ENCODE measurements at regions not wholly inside any gene's neighbourhood (a gene's known extent, or its start where the extent isn't known, plus 50 kb on each side); places are given as distances from the start of the nearest gene placed in this dataset.

DNA sequence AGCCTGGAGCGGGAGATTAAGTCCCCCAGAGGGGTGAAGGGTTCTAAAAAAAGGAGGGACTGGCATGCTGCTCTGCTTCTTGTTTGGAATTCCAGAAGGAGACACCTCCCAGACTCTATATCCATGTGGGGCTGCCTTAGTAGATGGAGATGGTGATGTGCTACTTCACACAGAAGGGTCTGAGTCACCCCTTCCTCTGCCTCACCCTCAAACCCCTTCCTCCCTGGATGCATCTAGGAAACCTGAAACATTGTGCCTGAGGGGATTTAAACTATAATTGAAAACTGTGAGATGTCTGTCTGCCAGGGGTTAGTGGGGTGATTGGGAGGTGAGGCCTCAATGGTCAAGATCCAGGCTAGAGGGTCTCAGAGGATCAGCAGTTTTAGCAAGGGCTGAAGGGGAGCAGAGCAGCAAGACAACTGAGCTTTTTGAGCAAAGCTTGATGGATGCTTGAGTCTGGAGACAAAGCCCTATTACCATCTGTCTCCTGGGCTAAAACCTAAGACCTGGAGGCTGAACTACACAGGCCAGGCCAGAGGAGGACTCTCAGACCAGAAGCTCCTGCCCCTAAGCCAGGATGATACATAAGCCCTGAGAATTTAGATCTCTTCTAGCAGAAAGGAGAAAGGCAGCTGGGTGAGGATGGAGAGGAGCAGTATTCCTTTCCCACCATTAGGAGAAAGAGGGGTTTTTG is 314.7 kb upstream of the ATP2B1 start:
- H3K27me3 ChIP-seq = no peaks in the 10 kb centered on the region
- H3K27ac ChIP-seq = no peak overlapping the region
- H3K4me1 ChIP-seq = no peaks in the 10 kb centered on the region
- H3K9me3 ChIP-seq = no peaks in the 10 kb centered on the region
- TF ChIP-seq POLR2AphosphoS5 (IDR thresholded peaks at IDR 0.05) = no peak
- TF ChIP-seq, protein P1, sequence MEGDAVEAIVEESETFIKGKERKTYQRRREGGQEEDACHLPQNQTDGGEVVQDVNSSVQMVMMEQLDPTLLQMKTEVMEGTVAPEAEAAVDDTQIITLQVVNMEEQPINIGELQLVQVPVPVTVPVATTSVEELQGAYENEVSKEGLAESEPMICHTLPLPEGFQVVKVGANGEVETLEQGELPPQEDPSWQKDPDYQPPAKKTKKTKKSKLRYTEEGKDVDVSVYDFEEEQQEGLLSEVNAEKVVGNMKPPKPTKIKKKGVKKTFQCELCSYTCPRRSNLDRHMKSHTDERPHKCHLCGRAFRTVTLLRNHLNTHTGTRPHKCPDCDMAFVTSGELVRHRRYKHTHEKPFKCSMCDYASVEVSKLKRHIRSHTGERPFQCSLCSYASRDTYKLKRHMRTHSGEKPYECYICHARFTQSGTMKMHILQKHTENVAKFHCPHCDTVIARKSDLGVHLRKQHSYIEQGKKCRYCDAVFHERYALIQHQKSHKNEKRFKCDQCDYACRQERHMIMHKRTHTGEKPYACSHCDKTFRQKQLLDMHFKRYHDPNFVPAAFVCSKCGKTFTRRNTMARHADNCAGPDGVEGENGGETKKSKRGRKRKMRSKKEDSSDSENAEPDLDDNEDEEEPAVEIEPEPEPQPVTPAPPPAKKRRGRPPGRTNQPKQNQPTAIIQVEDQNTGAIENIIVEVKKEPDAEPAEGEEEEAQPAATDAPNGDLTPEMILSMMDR (IDR thresholded peaks at IDR 0.05) = no peak
- no peak for TF ChIP-seq POLR2A (IDR thresholded peaks at IDR 0.05)
- intact Hi-C loops (cut with DNase I; ENCODE audit: low total_unique reads) = no loop called here
- H3K4me3 ChIP-seq = no peak overlapping the region
- DNase-seq (ENCODE audit: low spot score in 2 of 2) = no peak
- H3K36me3 ChIP-seq = no peaks in the 10 kb centered on the region

DNA sequence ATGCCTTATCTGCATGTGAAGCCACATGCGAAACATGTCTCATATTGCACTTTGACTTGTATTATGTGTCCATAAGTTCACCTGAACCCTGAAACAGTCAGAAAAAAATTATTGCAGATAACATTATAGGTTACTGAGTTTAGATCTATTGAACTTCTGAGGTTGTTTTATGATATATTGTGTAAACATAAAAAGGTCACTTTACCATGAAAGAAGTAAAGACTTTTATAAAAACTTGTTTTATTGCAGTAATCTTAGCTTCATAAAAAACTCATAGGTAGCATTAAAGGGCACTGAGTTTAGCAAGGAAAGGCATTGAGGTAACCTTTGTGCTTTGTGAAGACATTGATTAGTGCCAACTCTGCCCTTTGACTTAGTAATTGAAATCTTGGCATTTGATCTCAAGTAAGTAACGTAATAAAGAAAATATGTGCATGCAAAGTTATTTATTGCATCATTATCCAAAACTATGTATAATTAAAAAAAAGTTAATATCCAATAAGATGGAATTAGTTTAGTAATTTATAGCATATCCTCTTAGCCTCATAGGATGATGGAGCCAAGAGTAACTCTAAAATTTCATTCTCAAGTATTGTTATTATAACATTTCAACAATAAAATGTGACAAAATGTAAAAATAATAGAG is 313.3 kb upstream of the ATP2B1 start:
- TF ChIP-seq, protein P1 (IDR thresholded peaks at IDR 0.05) = no peak
- TF ChIP-seq POLR2AphosphoS5 (IDR thresholded peaks at IDR 0.05) = no peak
- TF ChIP-seq POLR2A (IDR thresholded peaks at IDR 0.05) = no peak
- H3K27ac ChIP-seq = no peak overlapping the region
- no peak for DNase-seq (ENCODE audit: low spot score in 2 of 2)

GRCh38 chr12:90020881-90021280 is 312.2 kb upstream of the ATP2B1 start:
- Histone ChIP-seq H3K9me3 (no peaks in the 10 kb centered on the region), H3K4me3 (no peak overlapping the region), H3K36me3 (no peaks in the 10 kb centered on the region), H3K27me3 (no peaks in the 10 kb centered on the region), H3K4me1 (no peaks in the 10 kb centered on the region), H3K27ac (no peak overlapping the region)
- no peak for DNase-seq (ENCODE audit: low spot score in 2 of 2)
- intact Hi-C loops (cut with DNase I; ENCODE audit: low total_unique reads) = no loop called here
- TF ChIP-seq, protein P1 (IDR thresholded peaks at IDR 0.05) = no peak
- no peak for TF ChIP-seq POLR2AphosphoS5 (IDR thresholded peaks at IDR 0.05)
- TF ChIP-seq POLR2A (IDR thresholded peaks at IDR 0.05) = no peak

More for the DNA sequence above, 313.3 kb upstream of the ATP2B1 start:
- Histone ChIP-seq H3K4me3 (no peak overlapping the region), H3K9me3 (no peaks in the 10 kb centered on the region), H3K27me3 (no peaks in the 10 kb centered on the region), H3K36me3 (no peaks in the 10 kb centered on the region), H3K4me1 (no peaks in the 10 kb centered on the region)
- intact Hi-C loops (cut with DNase I; ENCODE audit: low total_unique reads) = no loop called here

- no peaks in the 10 kb centered on the region for H3K9me3 ChIP-seq
- TF ChIP-seq POLR2AphosphoS5 (IDR thresholded peaks at IDR 0.05) (no peak), POLR2A (IDR thresholded peaks at IDR 0.05) (no peak)
- no peak overlapping the region for H3K27ac ChIP-seq
- DNase-seq (ENCODE audit: low spot score in 2 of 2) = no peak
- H3K36me3 ChIP-seq = no peaks in the 10 kb centered on the region
- no peaks in the 10 kb centered on the region for H3K4me1 ChIP-seq
- intact Hi-C loops (cut with DNase I; ENCODE audit: low total_unique reads) = no loop called here
- no peaks in the 10 kb centered on the region for H3K27me3 ChIP-seq
- no peak overlapping the region for H3K4me3 ChIP-seq
Observed at GRCh38 chr12:90020436-90020835, 311.8 kb upstream of the ATP2B1 start.

GRCh38 chr12:90020014-90020413 is 311.4 kb upstream of the ATP2B1 start:
- DNase-seq (ENCODE audit: low spot score in 2 of 2) = no peak
- H3K4me3 ChIP-seq = no peak overlapping the region
- H3K4me1 ChIP-seq = no peaks in the 10 kb centered on the region
- H3K27me3 ChIP-seq = no peaks in the 10 kb centered on the region
- H3K36me3 ChIP-seq = no peaks in the 10 kb centered on the region
- H3K9me3 ChIP-seq = no peaks in the 10 kb centered on the region
- intact Hi-C loops (cut with DNase I; ENCODE audit: low total_unique reads) = no loop called here
- no peak overlapping the region for H3K27ac ChIP-seq
- TF ChIP-seq, protein P1 (IDR thresholded peaks at IDR 0.05) = no peak
- no peak for TF ChIP-seq POLR2A (IDR thresholded peaks at IDR 0.05)
- no peak for TF ChIP-seq POLR2AphosphoS5 (IDR thresholded peaks at IDR 0.05)
